ENCODE measurements at regions not wholly inside any gene's neighbourhood (a gene's known extent, or its start where the extent isn't known, plus 50 kb on each side); places are given as distances from the start of the nearest gene placed in this dataset.

DNA sequence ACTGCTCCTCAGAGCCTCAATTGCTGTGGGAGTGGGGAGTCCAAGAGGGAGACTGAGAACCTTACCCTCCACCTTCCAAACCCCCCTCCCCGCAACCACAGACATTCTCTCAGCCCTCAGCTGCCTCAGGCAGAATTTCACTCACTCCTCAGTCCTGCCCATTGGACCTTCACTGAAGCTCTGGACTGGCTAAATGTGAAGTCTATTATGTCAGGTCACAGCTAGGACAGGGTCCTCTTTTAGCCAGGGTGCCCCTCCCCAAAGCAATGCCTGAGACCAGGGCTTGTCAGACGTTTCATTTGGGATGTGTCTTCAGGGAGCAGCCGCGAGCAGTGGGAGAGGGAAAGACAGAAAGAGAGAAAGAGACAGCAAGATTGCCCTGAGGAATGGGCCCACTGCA lies 199.3 kb upstream of the CCDC68 start:
- Histone ChIP-seq H3K79me2 (ENCODE audit: insufficient read depth, low read depth) (no peaks in the 10 kb centered on the region), H3K36me3 (ENCODE audit: insufficient read depth) (no peaks in the 10 kb centered on the region), H3K9ac (no peak overlapping the region), H3K27me3 (ENCODE audit: insufficient read depth, low read depth) (no peaks in the 10 kb centered on the region), H4K20me1 (ENCODE audit: insufficient read depth) (no peaks in the 10 kb centered on the region), H3K4me1 (ENCODE audit: low read depth, poor library complexity, severe bottlenecking) (no peaks in the 10 kb centered on the region), H3K4me2 (no peak overlapping the region), H3K4me3 (IDR thresholded peaks at IDR 0.05; ENCODE audit: insufficient read depth, low read depth, low read length) (no peak overlapping the region), H3K27ac (no peak overlapping the region), H2AFZ (ENCODE audit: low read depth) (no peak overlapping the region)
- TF ChIP-seq, protein P1, sequence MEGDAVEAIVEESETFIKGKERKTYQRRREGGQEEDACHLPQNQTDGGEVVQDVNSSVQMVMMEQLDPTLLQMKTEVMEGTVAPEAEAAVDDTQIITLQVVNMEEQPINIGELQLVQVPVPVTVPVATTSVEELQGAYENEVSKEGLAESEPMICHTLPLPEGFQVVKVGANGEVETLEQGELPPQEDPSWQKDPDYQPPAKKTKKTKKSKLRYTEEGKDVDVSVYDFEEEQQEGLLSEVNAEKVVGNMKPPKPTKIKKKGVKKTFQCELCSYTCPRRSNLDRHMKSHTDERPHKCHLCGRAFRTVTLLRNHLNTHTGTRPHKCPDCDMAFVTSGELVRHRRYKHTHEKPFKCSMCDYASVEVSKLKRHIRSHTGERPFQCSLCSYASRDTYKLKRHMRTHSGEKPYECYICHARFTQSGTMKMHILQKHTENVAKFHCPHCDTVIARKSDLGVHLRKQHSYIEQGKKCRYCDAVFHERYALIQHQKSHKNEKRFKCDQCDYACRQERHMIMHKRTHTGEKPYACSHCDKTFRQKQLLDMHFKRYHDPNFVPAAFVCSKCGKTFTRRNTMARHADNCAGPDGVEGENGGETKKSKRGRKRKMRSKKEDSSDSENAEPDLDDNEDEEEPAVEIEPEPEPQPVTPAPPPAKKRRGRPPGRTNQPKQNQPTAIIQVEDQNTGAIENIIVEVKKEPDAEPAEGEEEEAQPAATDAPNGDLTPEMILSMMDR (conservative IDR thresholded peaks at IDR 0.05; ENCODE audit: low read depth, low read length) = no peak

DNA sequence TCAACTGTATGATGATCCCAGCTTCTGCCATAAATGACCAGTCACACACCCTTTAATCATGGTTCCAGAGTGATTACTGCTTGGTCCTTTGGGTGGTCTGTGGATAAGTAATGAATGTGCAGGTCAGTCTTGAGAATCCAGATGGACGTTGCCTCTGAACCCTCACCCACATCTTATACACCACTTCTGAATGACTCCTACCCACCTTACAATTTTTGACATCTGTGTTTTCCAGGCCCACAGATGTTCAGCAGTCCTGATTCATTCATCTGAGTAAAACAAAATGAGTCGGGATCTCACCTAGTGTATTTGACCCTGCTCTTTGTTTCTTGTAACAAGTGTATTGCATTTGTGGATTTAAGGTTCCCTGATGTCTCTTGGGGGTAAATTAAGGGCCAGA lies 194.1 kb upstream of the CCDC68 start:
- no peak overlapping the region for H3K4me3 ChIP-seq (IDR thresholded peaks at IDR 0.05; ENCODE audit: insufficient read depth, low read depth, low read length)
- no peaks in the 10 kb centered on the region for H3K4me1 ChIP-seq (ENCODE audit: low read depth, poor library complexity, severe bottlenecking)
- TF ChIP-seq, protein P1 (conservative IDR thresholded peaks at IDR 0.05; ENCODE audit: low read depth, low read length) = no peak
- no peaks in the 10 kb centered on the region for H3K36me3 ChIP-seq (ENCODE audit: insufficient read depth)
- H3K27ac ChIP-seq = no peak overlapping the region
- no peak overlapping the region for H2AFZ ChIP-seq (ENCODE audit: low read depth)
- H3K4me2 ChIP-seq = no peak overlapping the region
- H3K9ac ChIP-seq = no peak overlapping the region
- H3K79me2 ChIP-seq (ENCODE audit: insufficient read depth, low read depth) = no peaks in the 10 kb centered on the region
- no peaks in the 10 kb centered on the region for H4K20me1 ChIP-seq (ENCODE audit: insufficient read depth)
- H3K27me3 ChIP-seq (ENCODE audit: insufficient read depth, low read depth) = no peaks in the 10 kb centered on the region

DNA sequence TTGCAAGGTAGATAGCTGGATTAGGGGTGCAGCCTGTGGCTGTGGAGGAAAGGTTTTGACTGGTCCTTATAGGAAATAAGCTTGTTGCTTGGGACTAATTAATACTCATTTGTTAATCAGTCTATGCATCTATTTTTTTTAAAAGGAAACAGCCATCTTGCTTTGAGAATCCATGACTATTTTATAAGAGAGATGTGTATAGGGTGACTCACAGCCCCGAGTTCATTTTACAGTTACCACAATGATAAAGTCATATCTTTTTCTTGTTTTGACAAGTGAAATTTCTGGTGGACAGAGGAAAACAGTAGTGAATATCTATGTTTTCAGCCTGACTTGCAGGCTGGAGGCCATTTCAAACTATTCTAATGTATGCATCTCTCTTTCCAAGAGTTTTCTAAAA lies 193.5 kb upstream of the CCDC68 start:
- H2AFZ ChIP-seq (ENCODE audit: low read depth) = no peak overlapping the region
- H3K27ac ChIP-seq = no peak overlapping the region
- H3K36me3 ChIP-seq (ENCODE audit: insufficient read depth) = no peaks in the 10 kb centered on the region
- H3K4me1 ChIP-seq (ENCODE audit: low read depth, poor library complexity, severe bottlenecking) = no peaks in the 10 kb centered on the region
- no peaks in the 10 kb centered on the region for H3K27me3 ChIP-seq (ENCODE audit: insufficient read depth, low read depth)
- H4K20me1 ChIP-seq (ENCODE audit: insufficient read depth) = no peaks in the 10 kb centered on the region
- no peak overlapping the region for H3K4me3 ChIP-seq (IDR thresholded peaks at IDR 0.05; ENCODE audit: insufficient read depth, low read depth, low read length)
- TF ChIP-seq, protein P1 (conservative IDR thresholded peaks at IDR 0.05; ENCODE audit: low read depth, low read length) = no peak
- no peak overlapping the region for H3K9ac ChIP-seq
- H3K4me2 ChIP-seq = no peak overlapping the region
- no peaks in the 10 kb centered on the region for H3K79me2 ChIP-seq (ENCODE audit: insufficient read depth, low read depth)

DNA sequence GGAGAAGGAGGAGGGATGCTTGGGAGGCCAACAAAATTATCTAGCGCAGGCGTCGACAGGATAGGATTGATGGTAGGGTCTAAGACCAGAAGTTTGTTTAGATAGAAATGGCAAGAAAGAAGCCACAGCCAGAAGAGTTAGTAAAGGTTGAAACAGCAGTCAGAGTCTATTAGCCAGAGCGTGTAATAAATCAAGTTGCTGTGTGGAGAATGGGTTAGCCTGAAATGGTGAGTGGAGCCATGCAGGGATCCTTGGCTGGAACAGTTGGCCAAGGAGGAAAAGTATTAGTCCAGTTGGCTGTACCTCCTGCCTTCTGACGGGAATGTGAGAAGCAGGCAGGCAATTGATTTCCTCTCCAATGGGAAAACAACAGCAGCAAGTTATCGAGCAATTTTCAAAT lies 190.7 kb upstream of the CCDC68 start:
- no peaks in the 10 kb centered on the region for H3K27me3 ChIP-seq (ENCODE audit: insufficient read depth, low read depth)
- TF ChIP-seq, protein P1 (conservative IDR thresholded peaks at IDR 0.05; ENCODE audit: low read depth, low read length) = no peak
- H3K27ac ChIP-seq = no peak overlapping the region
- H3K9ac ChIP-seq = no peak overlapping the region
- no peak overlapping the region for H2AFZ ChIP-seq (ENCODE audit: low read depth)
- H3K4me1 ChIP-seq (ENCODE audit: low read depth, poor library complexity, severe bottlenecking) = no peaks in the 10 kb centered on the region
- no peaks in the 10 kb centered on the region for H4K20me1 ChIP-seq (ENCODE audit: insufficient read depth)
- no peaks in the 10 kb centered on the region for H3K79me2 ChIP-seq (ENCODE audit: insufficient read depth, low read depth)
- no peak overlapping the region for H3K4me3 ChIP-seq (IDR thresholded peaks at IDR 0.05; ENCODE audit: insufficient read depth, low read depth, low read length)
- no peaks in the 10 kb centered on the region for H3K36me3 ChIP-seq (ENCODE audit: insufficient read depth)
- H3K4me2 ChIP-seq = no peak overlapping the region

DNA sequence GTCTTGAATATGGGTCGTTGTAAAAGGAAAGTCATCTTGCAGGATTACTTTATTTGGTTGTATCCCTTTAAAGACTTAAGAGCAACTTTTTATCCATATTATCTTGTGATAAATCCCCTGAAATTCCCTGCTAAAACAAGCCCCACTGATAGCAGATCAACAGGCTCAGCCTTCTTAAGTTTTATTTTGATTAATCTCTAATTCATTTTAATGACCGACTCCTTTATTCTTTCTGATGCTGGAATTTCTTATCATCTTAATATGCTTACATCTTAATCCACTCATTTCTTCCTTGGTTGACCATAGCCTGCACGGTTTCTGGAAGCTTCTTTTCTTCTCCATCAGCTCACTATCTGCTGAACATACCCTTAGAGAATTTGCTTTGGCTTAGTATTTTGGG lies 188.5 kb upstream of the CCDC68 start:
- Histone ChIP-seq H4K20me1 (ENCODE audit: insufficient read depth) (no peaks in the 10 kb centered on the region), H3K4me1 (ENCODE audit: low read depth, poor library complexity, severe bottlenecking) (no peaks in the 10 kb centered on the region), H3K27ac (no peak overlapping the region), H3K79me2 (ENCODE audit: insufficient read depth, low read depth) (no peaks in the 10 kb centered on the region), H3K9ac (no peak overlapping the region), H3K4me3 (IDR thresholded peaks at IDR 0.05; ENCODE audit: insufficient read depth, low read depth, low read length) (no peak overlapping the region), H2AFZ (ENCODE audit: low read depth) (no peak overlapping the region), H3K4me2 (no peak overlapping the region), H3K27me3 (ENCODE audit: insufficient read depth, low read depth) (no peaks in the 10 kb centered on the region), H3K36me3 (ENCODE audit: insufficient read depth) (no peaks in the 10 kb centered on the region)
- TF ChIP-seq, protein P1 (conservative IDR thresholded peaks at IDR 0.05; ENCODE audit: low read depth, low read length) = no peak
